GM12864 (cell line): ENCODE measurements at regions not wholly inside any gene's neighbourhood (a gene's known extent, or its start where the extent isn't known, plus 50 kb on each side); places are given as distances from the start of the nearest gene placed in this dataset.

ENCODE experiments used
- DNase-seq: peaks from one replicate; pipeline ENCODE4 v3.0.0-alpha.2; 2011; ENCODE audit warnings: low read depth
- H3K4me3 ChIP-seq: 2 replicates; pipeline ENCODE4 v1.5.1; 2011; ENCODE audit warnings: mild to moderate bottlenecking, low read depth, low read length, control low read depth
- CTCF ChIP-seq: IDR thresholded peaks from 2 replicates; pipeline ENCODE4 v1.5.1; 2011; ENCODE audit warnings: low read depth, mild to moderate bottlenecking, moderate library complexity, low read length, control low read depth, inconsistent platforms; ENCODE audit errors: missing control alignments

DNA sequence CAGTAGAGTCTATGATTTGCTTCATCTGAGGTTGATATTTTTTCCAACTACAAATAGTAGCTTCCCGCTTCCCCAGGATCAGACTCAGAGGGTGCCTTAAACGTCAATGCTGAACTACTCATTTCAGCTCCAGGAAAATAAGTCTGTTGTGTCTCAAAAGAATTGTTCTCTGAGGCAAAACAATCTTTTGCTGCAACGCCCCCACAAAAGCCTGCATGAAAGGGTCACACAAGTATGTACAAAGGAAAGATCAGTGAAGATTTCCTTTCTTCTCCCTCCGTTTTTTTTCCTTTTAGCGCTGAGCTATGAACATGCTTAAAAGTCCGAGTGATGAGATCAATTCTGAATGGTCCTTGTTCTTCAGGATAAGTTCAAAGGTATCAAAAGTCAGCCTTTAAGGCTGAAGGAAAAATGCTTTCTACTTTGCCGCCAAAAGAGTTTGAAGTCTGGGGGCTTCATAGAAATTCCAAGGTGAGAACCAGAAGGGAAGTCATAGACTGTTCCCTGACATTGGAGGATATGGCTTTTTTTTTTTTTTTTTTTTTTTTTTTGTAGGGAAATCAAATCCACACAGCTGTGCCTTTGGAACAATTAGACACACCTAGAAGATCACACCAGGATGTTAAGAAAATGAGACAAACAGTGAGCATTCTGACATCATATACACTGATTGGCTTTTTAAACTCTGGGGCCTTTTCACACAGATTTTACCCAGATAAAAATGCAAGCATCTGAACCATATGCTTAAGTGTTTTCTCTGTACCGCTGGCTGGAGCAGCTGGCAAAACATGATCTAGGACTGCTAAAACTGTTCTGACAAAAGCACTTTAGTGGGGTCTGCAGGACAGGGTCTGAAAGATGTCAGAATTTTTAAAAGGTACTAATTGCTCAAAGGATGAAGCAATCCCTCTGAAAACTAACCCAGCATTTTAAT is 329.3 kb downstream of the ENC1 start:
- H3K4me3 ChIP-seq: no peak overlapping the region
- no peak for TF ChIP-seq CTCF
- no peak for DNase-seq

DNA sequence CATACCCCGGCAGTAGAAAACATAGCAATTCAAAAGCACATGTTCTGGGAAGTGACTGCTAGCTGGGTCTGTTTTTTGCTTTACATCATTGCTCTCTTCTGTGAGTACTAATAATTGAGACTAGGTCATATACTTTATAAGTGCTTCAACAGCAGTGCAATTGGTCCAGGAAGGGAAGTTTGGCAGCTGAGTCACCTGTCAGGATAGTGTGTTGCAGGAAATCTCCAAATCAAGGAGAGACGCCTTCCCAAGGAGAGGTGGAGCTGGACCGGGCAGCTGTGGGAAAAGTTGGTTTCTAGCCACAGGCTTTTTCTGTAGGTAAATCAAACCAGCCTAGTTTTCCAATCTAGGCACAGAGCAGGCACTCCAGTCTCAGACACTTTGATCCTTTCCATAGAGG is 330.1 kb downstream of the ENC1 start:
- H3K4me3 ChIP-seq: no peak overlapping the region
- DNase-seq: no peak
- no peak for TF ChIP-seq CTCF

DNA sequence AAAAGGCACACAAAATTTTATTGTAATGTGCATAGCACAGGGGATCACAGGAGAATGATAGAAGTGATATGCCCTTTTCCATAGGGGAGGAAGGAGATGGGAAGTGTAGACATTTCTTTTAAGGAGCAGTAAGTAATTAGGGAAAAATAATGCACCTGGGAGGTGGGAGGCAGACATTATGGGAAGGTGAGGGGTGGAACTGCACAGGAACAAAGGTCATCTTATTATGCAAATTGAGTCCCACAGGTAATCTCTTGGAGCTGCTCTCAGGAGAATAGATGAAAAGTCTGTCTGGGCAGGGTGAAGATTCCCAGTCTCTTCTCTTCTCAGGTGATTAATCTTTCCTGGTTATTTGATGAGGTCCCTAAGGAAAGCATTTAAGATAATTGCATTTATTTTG is 331.5 kb downstream of the ENC1 start:
- no peak for DNase-seq
- TF ChIP-seq CTCF: no peak

DNA sequence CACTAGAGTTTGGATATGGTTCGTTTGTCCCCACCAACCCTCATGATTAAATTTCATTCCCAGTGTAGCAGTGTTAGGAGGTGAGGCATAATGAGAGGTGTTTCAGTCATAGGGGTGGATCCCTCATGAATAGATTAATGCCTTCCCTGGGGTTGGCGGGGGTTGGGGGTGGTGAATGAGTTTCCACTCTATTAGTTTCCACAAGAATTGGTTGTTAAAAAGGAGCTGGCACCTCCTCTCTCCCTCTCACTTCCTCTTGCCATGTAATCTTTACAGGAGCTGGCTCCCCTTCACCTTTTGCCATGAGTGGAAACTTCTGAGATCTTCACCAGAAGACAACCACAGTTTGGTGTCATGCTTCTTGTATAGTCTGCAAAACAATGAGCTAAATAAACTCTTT is 333.7 kb downstream of the ENC1 start:
- no peak for TF ChIP-seq CTCF

More for the DNA sequence above, 331.5 kb downstream of the ENC1 start:
- no peak overlapping the region for H3K4me3 ChIP-seq

GRCh38 chr5:74304536-74304935 is 336.0 kb downstream of the ENC1 start:
- no peak for TF ChIP-seq CTCF
- DNase-seq: no peak

More for the DNA sequence above, 333.7 kb downstream of the ENC1 start:
- no peak for DNase-seq
- H3K4me3 ChIP-seq: no peak overlapping the region

DNA sequence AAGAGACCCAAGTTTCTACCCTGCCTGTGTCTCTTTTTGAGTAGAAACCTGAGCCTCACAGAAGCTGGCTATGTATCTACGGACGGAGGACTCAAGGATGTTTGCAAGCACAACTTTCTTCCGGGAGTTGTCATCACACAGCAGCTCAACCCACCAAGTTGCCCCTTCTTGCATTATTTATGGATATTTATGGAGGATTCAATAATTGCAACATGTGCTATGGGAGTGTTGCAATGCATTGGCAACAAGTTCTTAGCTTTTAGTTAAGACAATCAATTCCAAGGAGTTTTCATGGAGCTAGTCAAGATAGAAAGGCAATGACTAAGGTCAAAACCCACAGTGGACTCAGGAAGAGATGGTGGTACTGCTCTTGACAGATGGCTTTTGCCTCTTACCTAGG is 336.9 kb downstream of the ENC1 start:
- no peak overlapping the region for H3K4me3 ChIP-seq
- DNase-seq: no peak
- TF ChIP-seq CTCF: no peak

More at GRCh38 chr5:74304536-74304935, 336.0 kb downstream of the ENC1 start:
- no peak overlapping the region for H3K4me3 ChIP-seq

DNA sequence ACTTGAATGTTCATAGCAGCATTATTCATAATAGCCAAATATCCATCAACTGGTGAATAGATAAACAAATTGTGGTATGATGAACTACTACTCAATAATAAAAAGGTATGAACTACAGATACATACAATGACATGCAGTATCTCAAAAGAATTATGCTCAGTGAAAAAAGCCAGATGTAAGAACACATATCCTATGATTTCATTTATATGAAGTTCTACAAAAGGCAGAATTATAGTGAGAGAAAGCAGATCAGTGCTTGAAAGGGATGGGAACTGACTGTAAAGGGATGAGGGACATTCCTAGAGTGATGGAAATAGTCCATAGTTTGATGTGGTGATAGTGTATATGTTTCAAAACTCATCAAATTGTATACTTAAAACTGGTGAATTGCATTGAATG is 339.0 kb downstream of the ENC1 start:
- no peak for TF ChIP-seq CTCF
- DNase-seq: no peak
- H3K4me3 ChIP-seq: no peak overlapping the region
